Karpas-422 (cell line): ENCODE measurements at regions not wholly inside any gene's neighbourhood (a gene's known extent, or its start where the extent isn't known, plus 50 kb on each side); places are given as distances from the start of the nearest gene placed in this dataset.

Experiments
- DNase-seq: peaks from one replicate; pipeline ENCODE4 v3.0.0-alpha.2; 2015
- H2AFZ ChIP-seq: fragments of 200-600 bp; sonication (generic); 2 replicates; pipeline ENCODE4 v1.6.1; 2014; ENCODE audit warnings: antibody characterized with exemption, low read length, mixed read lengths
- H3K27ac ChIP-seq: fragments of 200-600 bp; sonication (generic); 2 replicates; pipeline ENCODE4 v1.5.1; 2014; ENCODE audit warnings: mild to moderate bottlenecking, low read length, moderate library complexity
- H3K27me3 ChIP-seq: fragments of 200-600 bp; sonication (generic); 2 replicates; pipeline ENCODE4 v1.6.1; 2014; ENCODE audit warnings: low read length, mixed read lengths
- H3K36me3 ChIP-seq: fragments of 200-600 bp; sonication (generic); 2 replicates; pipeline ENCODE4 v1.6.1; 2014; ENCODE audit warnings: low read length, mixed read lengths; ENCODE audit not compliant: insufficient read depth
- H3K4me1 ChIP-seq: fragments of 200-600 bp; sonication (generic); 2 replicates; pipeline ENCODE4 v1.6.1; 2014; ENCODE audit warnings: mild to moderate bottlenecking, low read length, mixed read lengths
- H3K4me2 ChIP-seq: fragments of 200-600 bp; sonication (generic); 2 replicates; pipeline ENCODE4 v1.6.1; 2014; ENCODE audit warnings: low read length, low read depth, mild to moderate bottlenecking; ENCODE audit not compliant: poor library complexity, severe bottlenecking
- H3K4me3 ChIP-seq: fragments of 200-600 bp; sonication (generic); 2 replicates; pipeline ENCODE4 v1.5.1; 2014; ENCODE audit warnings: mild to moderate bottlenecking, antibody characterized with exemption, low read length, mixed read lengths
- H3K79me2 ChIP-seq: fragments of 200-600 bp; sonication (generic); 2 replicates; pipeline ENCODE4 v1.6.1; 2014; ENCODE audit warnings: mild to moderate bottlenecking, low read length, mixed read lengths
- H3K9ac ChIP-seq: fragments of 200-600 bp; sonication (generic); 2 replicates; pipeline ENCODE4 v1.6.0; 2014; ENCODE audit warnings: low read length
- H3K9me2 ChIP-seq: fragments of 200-600 bp; sonication (generic), shearing (Covaris generic); replicated peaks from 2 replicates; pipeline ENCODE4 v1.6.0; 2014; ENCODE audit warnings: mild to moderate bottlenecking, low read length, moderate library complexity; ENCODE audit not compliant: insufficient read depth
- H3K9me3 ChIP-seq: fragments of 300-700, 200-600 bp; sonication (generic); 2 replicates; pipeline ENCODE4 v1.6.1; 2014; ENCODE audit warnings: low read length, mixed read lengths
- H4K20me1 ChIP-seq: fragments of 200-600 bp; sonication (generic); 2 replicates; pipeline ENCODE4 v1.6.1; 2014; ENCODE audit warnings: mild to moderate bottlenecking, antibody characterized with exemption, low read length, low read depth; ENCODE audit not compliant: insufficient read depth

- no peaks in the 10 kb centered on the region for H3K36me3 ChIP-seq
- no peak overlapping the region for H2AFZ ChIP-seq
- H4K20me1 ChIP-seq = no peaks in the 10 kb centered on the region
- H3K27me3 ChIP-seq = no peaks in the 10 kb centered on the region
- H3K27ac ChIP-seq = no peak overlapping the region
- H3K79me2 ChIP-seq = no peaks in the 10 kb centered on the region
- no peaks in the 10 kb centered on the region for H3K4me1 ChIP-seq
- no peak for DNase-seq
- H3K4me2 ChIP-seq = no peak overlapping the region
- H3K9ac ChIP-seq = no peak overlapping the region
- H3K9me2 ChIP-seq = no peaks in the 10 kb centered on the region
- peaks cover 55% of the 10 kb centered on the region for H3K9me3 ChIP-seq
- H3K4me3 ChIP-seq = no peak overlapping the region
These were observed 349.4 kb upstream of the NOVA1 start for GRCh38 chr14:26947265-26947664.

- H3K9me2 ChIP-seq = no peaks in the 10 kb centered on the region
- no peak overlapping the region for H3K4me2 ChIP-seq
- no peaks in the 10 kb centered on the region for H3K36me3 ChIP-seq
- H3K9ac ChIP-seq = no peak overlapping the region
- H3K4me3 ChIP-seq = no peak overlapping the region
- H3K9me3 ChIP-seq = peaks cover 70% of the 10 kb centered on the region
- no peaks in the 10 kb centered on the region for H4K20me1 ChIP-seq
- no peaks in the 10 kb centered on the region for H3K27me3 ChIP-seq
- no peak overlapping the region for H2AFZ ChIP-seq
- DNase-seq = no peak
- no peaks in the 10 kb centered on the region for H3K4me1 ChIP-seq
- no peaks in the 10 kb centered on the region for H3K79me2 ChIP-seq
- H3K27ac ChIP-seq = no peak overlapping the region
These were observed 361.6 kb upstream of the NOVA1 start for GRCh38 chr14:26959437-26959836.

- no peaks in the 10 kb centered on the region for H3K79me2 ChIP-seq
- no peaks in the 10 kb centered on the region for H3K9me2 ChIP-seq
- DNase-seq = no peak
- no peaks in the 10 kb centered on the region for H3K27me3 ChIP-seq
- H2AFZ ChIP-seq = no peak overlapping the region
- no peak overlapping the region for H3K4me3 ChIP-seq
- H3K9me3 ChIP-seq = peaks cover 69% of the 10 kb centered on the region
- H3K36me3 ChIP-seq = no peaks in the 10 kb centered on the region
- no peaks in the 10 kb centered on the region for H4K20me1 ChIP-seq
- no peak overlapping the region for H3K27ac ChIP-seq
- no peaks in the 10 kb centered on the region for H3K4me1 ChIP-seq
- H3K4me2 ChIP-seq = no peak overlapping the region
- no peak overlapping the region for H3K9ac ChIP-seq
These were observed 362.3 kb upstream of the NOVA1 start for GRCh38 chr14:26959972-26960660.

DNA sequence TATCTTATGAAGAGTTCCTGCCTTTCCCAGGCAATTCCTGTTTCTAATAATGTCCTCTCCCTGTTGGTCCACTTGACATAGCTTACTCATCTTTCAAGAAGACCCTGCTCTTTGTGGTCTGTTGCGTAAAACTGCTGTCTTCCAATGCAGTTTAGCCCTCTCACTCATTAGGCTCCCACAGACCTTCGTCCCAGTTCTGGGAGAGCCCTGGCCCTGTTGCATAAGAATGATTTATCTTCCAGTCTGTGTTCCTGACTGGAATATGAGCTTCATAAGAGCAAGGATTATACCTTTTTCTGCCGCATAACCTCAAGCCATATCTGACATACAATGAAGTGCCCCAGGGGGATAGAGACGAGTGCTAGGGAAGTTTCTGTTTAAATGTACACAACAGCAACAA, 365.9 kb upstream of the NOVA1 start:
- Histone ChIP-seq H3K9ac (no peak overlapping the region), H3K9me3 (peaks cover 63% of the 10 kb centered on the region), H3K79me2 (no peaks in the 10 kb centered on the region), H3K27me3 (no peaks in the 10 kb centered on the region), H3K9me2 (no peaks in the 10 kb centered on the region), H2AFZ (no peak overlapping the region), H3K4me1 (no peaks in the 10 kb centered on the region), H3K27ac (no peak overlapping the region), H3K4me2 (no peak overlapping the region), H3K4me3 (no peak overlapping the region), H3K36me3 (no peaks in the 10 kb centered on the region), H4K20me1 (no peaks in the 10 kb centered on the region)
- DNase-seq = no peak

- Histone ChIP-seq H3K9me3 (peaks cover 60% of the 10 kb centered on the region), H3K27me3 (no peaks in the 10 kb centered on the region), H3K4me3 (no peak overlapping the region), H4K20me1 (no peaks in the 10 kb centered on the region), H3K36me3 (no peaks in the 10 kb centered on the region), H2AFZ (no peak overlapping the region), H3K4me2 (no peak overlapping the region), H3K79me2 (no peaks in the 10 kb centered on the region), H3K27ac (no peak overlapping the region), H3K9me2 (no peaks in the 10 kb centered on the region), H3K9ac (no peak overlapping the region), H3K4me1 (no peaks in the 10 kb centered on the region)
- no peak for DNase-seq
These were observed 367.7 kb upstream of the NOVA1 start for GRCh38 chr14:26965490-26965889.

DNA sequence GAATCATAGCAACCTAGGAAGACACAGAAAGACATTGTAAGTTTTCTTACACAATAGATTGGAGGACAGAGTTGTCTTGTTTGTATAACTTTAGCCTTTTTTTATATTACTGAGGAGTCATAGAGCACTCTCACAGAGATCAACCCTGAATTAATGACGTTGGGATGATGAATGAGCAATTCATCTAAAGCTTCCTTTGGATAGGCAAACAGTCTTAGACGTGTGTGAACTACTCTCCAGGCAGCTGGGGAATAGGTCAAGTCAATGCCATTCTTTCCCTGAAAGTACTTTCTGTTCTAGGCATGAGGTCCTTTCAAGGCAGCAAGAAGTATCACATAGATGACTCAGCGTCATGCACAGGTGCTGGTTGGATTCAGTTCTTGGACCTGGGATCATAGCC, 369.1 kb upstream of the NOVA1 start:
- H3K27ac ChIP-seq = no peak overlapping the region
- no peak overlapping the region for H3K4me3 ChIP-seq

DNA sequence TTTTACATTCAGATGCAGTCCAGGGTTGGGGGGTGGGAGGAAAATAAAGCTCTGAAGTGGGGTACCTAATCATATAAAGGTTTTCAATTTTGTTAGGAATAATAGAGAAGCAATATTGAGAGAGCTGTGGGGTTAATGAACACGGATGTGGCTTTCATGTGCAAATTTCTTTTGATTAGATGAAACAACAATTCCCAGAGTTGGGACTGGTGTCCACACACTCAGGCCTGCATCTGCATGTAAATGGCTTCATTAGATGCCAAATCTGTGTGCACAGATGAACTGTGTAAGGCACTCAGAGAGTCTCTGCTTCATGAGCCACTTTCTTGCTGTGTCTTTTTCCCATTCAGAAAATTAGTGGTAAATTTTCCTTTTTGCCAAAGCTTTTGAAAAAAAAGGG, 377.1 kb upstream of the NOVA1 start:
- H3K4me1 ChIP-seq = no peaks in the 10 kb centered on the region
- no peak overlapping the region for H3K4me2 ChIP-seq
- no peak overlapping the region for H2AFZ ChIP-seq
- H3K36me3 ChIP-seq = no peaks in the 10 kb centered on the region
- no peaks in the 10 kb centered on the region for H3K27me3 ChIP-seq
- H3K79me2 ChIP-seq = no peaks in the 10 kb centered on the region
- no peak for DNase-seq
- no peaks in the 10 kb centered on the region for H4K20me1 ChIP-seq
- no peak overlapping the region for H3K27ac ChIP-seq
- H3K9me3 ChIP-seq = peaks cover 82% of the 10 kb centered on the region
- H3K9me2 ChIP-seq = no peaks in the 10 kb centered on the region
- no peak overlapping the region for H3K4me3 ChIP-seq
- H3K9ac ChIP-seq = no peak overlapping the region

More for the DNA sequence above, 369.1 kb upstream of the NOVA1 start:
- no peaks in the 10 kb centered on the region for H3K36me3 ChIP-seq
- H3K79me2 ChIP-seq = no peaks in the 10 kb centered on the region
- H3K9ac ChIP-seq = no peak overlapping the region
- no peaks in the 10 kb centered on the region for H3K4me1 ChIP-seq
- H3K9me2 ChIP-seq = no peaks in the 10 kb centered on the region
- H4K20me1 ChIP-seq = no peaks in the 10 kb centered on the region
- peaks cover 60% of the 10 kb centered on the region for H3K9me3 ChIP-seq
- no peak overlapping the region for H2AFZ ChIP-seq
- H3K27me3 ChIP-seq = no peaks in the 10 kb centered on the region
- no peak for DNase-seq
- H3K4me2 ChIP-seq = no peak overlapping the region

DNA sequence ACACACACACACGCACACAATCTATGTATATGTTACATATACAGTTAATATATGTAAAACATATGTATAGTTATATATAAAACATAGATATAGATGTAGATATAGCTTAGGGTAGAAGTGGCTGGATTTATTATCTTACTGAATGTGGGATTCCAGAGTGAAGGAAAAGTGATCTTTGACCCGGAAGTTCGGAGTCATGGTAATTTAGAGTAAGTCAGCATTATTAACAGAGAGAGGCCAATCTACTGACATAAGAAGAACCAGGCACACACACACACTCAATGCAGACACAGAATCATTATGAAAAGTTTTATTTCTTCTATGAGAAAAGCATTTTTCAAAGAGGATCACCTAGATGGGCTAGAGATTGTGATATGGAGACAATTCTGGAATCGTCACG, 384.2 kb upstream of the NOVA1 start:
- Histone ChIP-seq H3K27ac (no peak overlapping the region), H3K4me2 (no peak overlapping the region), H3K9me2 (no peaks in the 10 kb centered on the region; the same call in 1 of the 2 replicates), H3K36me3 (no peaks in the 10 kb centered on the region), H3K79me2 (no peaks in the 10 kb centered on the region), H2AFZ (no peak overlapping the region), H3K27me3 (no peaks in the 10 kb centered on the region), H3K4me1 (no peaks in the 10 kb centered on the region), H3K4me3 (no peak overlapping the region), H3K9ac (no peak overlapping the region), H4K20me1 (no peaks in the 10 kb centered on the region), H3K9me3 (peaks cover 42% of the 10 kb centered on the region)
- no peak for DNase-seq
